ENCODE measurements at regions not wholly inside any gene's neighbourhood (a gene's known extent, or its start where the extent isn't known, plus 50 kb on each side); places are given as distances from the start of the nearest gene placed in this dataset.

DNA sequence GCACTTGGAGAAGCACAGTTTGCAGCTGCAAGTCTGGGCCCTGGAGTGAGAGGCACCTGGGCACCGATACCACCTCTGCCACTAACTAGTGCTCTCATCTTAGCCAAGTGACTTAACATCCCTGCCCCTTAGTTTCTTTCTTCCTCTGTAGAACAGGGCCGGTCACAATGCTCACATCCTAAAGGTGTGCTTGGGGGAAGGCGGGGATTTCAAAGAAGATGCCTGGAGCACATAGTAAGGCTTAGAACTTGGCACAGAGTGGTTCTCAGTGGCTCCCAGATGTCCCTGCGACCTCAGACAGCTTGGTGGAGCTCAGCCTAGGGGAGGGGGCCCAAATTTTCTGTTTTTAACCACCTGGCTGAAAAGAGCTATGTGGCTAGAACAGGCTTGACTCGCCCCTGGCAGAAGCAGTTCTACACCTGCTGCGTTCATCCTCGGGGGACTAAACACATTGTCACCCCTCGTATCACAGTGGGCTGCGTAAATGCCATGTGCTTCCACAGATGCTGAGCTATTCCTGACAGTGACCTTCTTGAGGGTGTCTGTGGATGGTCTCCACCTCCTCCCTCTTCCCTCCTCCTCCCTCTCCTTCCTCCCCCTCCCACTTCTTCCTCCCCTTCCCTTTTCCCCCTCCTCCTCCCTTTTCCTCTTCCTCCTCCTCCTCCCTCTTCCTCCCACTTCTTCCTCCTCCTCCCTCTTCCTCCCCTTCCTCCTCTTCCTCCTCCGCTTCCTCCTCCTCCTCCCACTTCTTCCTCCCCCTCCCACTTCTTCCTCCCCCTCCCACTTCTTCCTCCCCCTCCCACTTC, 112.1 kb downstream of the PHETA1 start:
- no peaks in the 10 kb centered on the region for H3K79me2 ChIP-seq (replicated peaks; ENCODE audit: insufficient read depth, low read length)
- H3K9me3 ChIP-seq (ENCODE audit: low read length), result no peaks in the 10 kb centered on the region
- no peak overlapping the region for H3K4me2 ChIP-seq (ENCODE audit: low read length)
- H3K36me3 ChIP-seq (ENCODE audit: insufficient read depth, low read length), result no peaks in the 10 kb centered on the region
- no peak overlapping the region for H3K4me3 ChIP-seq (ENCODE audit: low read length)
- no peak overlapping the region for H3K9ac ChIP-seq (ENCODE audit: low read length)
- no peaks in the 10 kb centered on the region for H3K27me3 ChIP-seq (ENCODE audit: insufficient read depth, low read depth, low read length)
- peaks cover under 1% of the 10 kb centered on the region for H3F3A ChIP-seq (ENCODE audit: insufficient read depth, low read length, poor library complexity, severe bottlenecking)
- no peaks in the 10 kb centered on the region for H4K20me1 ChIP-seq (ENCODE audit: insufficient read depth)
- no peak for TF ChIP-seq EP300 (conservative IDR thresholded peaks at IDR 0.05; ENCODE audit: poor library complexity, severe bottlenecking)
- H2AFZ ChIP-seq (ENCODE audit: low read depth, low read length), result no peak overlapping the region
- H3K9me2 ChIP-seq (ENCODE audit: insufficient read depth, low read length), result no peaks in the 10 kb centered on the region
- H3K27ac ChIP-seq (ENCODE audit: low read length), result no peak overlapping the region

DNA sequence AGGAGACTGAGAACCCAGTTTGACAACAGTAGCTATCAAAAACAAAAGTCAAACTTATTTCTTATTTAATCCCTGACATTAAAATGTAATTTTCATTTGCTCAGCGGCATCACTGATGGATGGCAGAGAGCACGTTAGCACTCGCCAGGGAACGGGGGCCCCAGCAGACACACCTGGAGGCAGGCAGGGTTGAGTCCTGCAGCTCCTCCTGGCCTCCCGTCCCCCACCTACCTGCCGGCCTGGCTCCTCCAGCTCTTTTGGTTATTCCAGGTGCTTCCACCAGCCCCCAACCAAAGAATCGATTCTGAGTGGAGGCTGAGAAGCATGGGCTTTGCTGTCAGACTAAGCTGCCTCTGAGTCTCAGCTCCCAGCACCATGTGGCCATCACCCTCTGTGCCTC, 113.6 kb downstream of the PHETA1 start:
- Histone ChIP-seq H3K4me3 (ENCODE audit: low read length) (no peak overlapping the region), H2AFZ (ENCODE audit: low read depth, low read length) (no peak overlapping the region), H3K4me2 (ENCODE audit: low read length) (no peak overlapping the region), H3K9ac (ENCODE audit: low read length) (no peak overlapping the region), H3F3A (ENCODE audit: insufficient read depth, low read length, poor library complexity, severe bottlenecking) (peaks cover 7% of the 10 kb centered on the region), H3K9me3 (ENCODE audit: low read length) (no peaks in the 10 kb centered on the region), H3K36me3 (ENCODE audit: insufficient read depth, low read length) (no peaks in the 10 kb centered on the region), H3K79me2 (replicated peaks; ENCODE audit: insufficient read depth, low read length) (no peaks in the 10 kb centered on the region), H3K9me2 (ENCODE audit: insufficient read depth, low read length) (no peaks in the 10 kb centered on the region), H3K27me3 (ENCODE audit: insufficient read depth, low read depth, low read length) (no peaks in the 10 kb centered on the region), H3K27ac (ENCODE audit: low read length) (no peak overlapping the region), H4K20me1 (ENCODE audit: insufficient read depth) (no peaks in the 10 kb centered on the region)
- TF ChIP-seq POLR2AphosphoS5 (IDR thresholded peaks at IDR 0.05) (no peak), EZH2 (IDR thresholded peaks at IDR 0.05; ENCODE audit: borderline replicate concordance, insufficient read depth, low read length, poor library complexity, severe bottlenecking) (no peak), EP300 (conservative IDR thresholded peaks at IDR 0.05; ENCODE audit: poor library complexity, severe bottlenecking) (no peak), RAD21 (conservative IDR thresholded peaks at IDR 0.05) (no peak), TAF1 (IDR thresholded peaks at IDR 0.05; ENCODE audit: low read depth) (no peak), MXI1 (conservative IDR thresholded peaks at IDR 0.05; ENCODE audit: poor library complexity, severe bottlenecking) (no peak), SMC3 (conservative IDR thresholded peaks at IDR 0.05; ENCODE audit: poor library complexity) (no peak)
- TF ChIP-seq, protein P1, sequence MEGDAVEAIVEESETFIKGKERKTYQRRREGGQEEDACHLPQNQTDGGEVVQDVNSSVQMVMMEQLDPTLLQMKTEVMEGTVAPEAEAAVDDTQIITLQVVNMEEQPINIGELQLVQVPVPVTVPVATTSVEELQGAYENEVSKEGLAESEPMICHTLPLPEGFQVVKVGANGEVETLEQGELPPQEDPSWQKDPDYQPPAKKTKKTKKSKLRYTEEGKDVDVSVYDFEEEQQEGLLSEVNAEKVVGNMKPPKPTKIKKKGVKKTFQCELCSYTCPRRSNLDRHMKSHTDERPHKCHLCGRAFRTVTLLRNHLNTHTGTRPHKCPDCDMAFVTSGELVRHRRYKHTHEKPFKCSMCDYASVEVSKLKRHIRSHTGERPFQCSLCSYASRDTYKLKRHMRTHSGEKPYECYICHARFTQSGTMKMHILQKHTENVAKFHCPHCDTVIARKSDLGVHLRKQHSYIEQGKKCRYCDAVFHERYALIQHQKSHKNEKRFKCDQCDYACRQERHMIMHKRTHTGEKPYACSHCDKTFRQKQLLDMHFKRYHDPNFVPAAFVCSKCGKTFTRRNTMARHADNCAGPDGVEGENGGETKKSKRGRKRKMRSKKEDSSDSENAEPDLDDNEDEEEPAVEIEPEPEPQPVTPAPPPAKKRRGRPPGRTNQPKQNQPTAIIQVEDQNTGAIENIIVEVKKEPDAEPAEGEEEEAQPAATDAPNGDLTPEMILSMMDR (IDR thresholded peaks at IDR 0.05; ENCODE audit: poor library complexity, severe bottlenecking), result no peak
- TF ChIP-seq, protein P2, sequence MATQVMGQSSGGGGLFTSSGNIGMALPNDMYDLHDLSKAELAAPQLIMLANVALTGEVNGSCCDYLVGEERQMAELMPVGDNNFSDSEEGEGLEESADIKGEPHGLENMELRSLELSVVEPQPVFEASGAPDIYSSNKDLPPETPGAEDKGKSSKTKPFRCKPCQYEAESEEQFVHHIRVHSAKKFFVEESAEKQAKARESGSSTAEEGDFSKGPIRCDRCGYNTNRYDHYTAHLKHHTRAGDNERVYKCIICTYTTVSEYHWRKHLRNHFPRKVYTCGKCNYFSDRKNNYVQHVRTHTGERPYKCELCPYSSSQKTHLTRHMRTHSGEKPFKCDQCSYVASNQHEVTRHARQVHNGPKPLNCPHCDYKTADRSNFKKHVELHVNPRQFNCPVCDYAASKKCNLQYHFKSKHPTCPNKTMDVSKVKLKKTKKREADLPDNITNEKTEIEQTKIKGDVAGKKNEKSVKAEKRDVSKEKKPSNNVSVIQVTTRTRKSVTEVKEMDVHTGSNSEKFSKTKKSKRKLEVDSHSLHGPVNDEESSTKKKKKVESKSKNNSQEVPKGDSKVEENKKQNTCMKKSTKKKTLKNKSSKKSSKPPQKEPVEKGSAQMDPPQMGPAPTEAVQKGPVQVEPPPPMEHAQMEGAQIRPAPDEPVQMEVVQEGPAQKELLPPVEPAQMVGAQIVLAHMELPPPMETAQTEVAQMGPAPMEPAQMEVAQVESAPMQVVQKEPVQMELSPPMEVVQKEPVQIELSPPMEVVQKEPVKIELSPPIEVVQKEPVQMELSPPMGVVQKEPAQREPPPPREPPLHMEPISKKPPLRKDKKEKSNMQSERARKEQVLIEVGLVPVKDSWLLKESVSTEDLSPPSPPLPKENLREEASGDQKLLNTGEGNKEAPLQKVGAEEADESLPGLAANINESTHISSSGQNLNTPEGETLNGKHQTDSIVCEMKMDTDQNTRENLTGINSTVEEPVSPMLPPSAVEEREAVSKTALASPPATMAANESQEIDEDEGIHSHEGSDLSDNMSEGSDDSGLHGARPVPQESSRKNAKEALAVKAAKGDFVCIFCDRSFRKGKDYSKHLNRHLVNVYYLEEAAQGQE (IDR thresholded peaks at IDR 0.05; ENCODE audit: borderline replicate concordance), result no peak
